ENCODE measurements at regions not wholly inside any gene's neighbourhood (a gene's known extent, or its start where the extent isn't known, plus 50 kb on each side); places are given as distances from the start of the nearest gene placed in this dataset.

GRCh38 chr9:84542554-84542953 is 127.0 kb upstream of the NTRK2 start:
- H3K36me3 ChIP-seq (ENCODE audit: control insufficient read depth in 2 of 4, insufficient read depth in 4 of 4, low read length in 3 of 4), result no peaks in the 10 kb centered on the region; a peak in 1 of 8 replicates
- H3K23me2 ChIP-seq (ENCODE audit: low read depth, low read length), result no peaks in the 10 kb centered on the region
- TF ChIP-seq KDM5A (IDR thresholded peaks at IDR 0.05; ENCODE audit: low read length) (no peak), CHD2 (IDR thresholded peaks at IDR 0.05; ENCODE audit: low read length) (no peak)
- TF ChIP-seq, protein P1, sequence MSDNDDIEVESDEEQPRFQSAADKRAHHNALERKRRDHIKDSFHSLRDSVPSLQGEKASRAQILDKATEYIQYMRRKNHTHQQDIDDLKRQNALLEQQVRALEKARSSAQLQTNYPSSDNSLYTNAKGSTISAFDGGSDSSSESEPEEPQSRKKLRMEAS (IDR thresholded peaks at IDR 0.05), result no peak
- no peak overlapping the region for H3K14ac ChIP-seq (ENCODE audit: insufficient read length)
- H3K56ac ChIP-seq (replicated peaks; ENCODE audit: insufficient read length, low read depth, low read length), result no peak overlapping the region
- H3K4me2 ChIP-seq (ENCODE audit: insufficient read depth in 1 of 2, low read depth in 2 of 2, low read length in 2 of 2), result no peak overlapping the region
- peaks cover 0 to 2% (median 0%) of the 10 kb centered on the region in 4 experiments; a peak in 3 of 7 replicates for H3K4me1 ChIP-seq (replicated peaks in 1 of 4; ENCODE audit: control insufficient read depth in 3 of 4, insufficient read depth in 4 of 4, low read length in 3 of 4)
- FAIRE-seq, result no peak
- H3K27ac ChIP-seq (ENCODE audit: low read depth, low read length), result no peak overlapping the region
- no peak overlapping the region for H3K4ac ChIP-seq (replicated peaks; ENCODE audit: insufficient read length, low read depth, low read length)
- H4K20me1 ChIP-seq (replicated peaks in 1 of 2; ENCODE audit: control insufficient read depth in 1 of 2, insufficient read depth in 2 of 2, low read length in 2 of 2), result no peaks in the 10 kb centered on the region
- no peaks in the 10 kb centered on the region; the same call in 1 of the 2 replicates for H3K79me1 ChIP-seq (ENCODE audit: low read depth, low read length)
- peak overlapping the region; percentile 46; the same call in 1 of the 2 replicates for H2BK15ac ChIP-seq (ENCODE audit: low read length)
- H3K79me2 ChIP-seq (ENCODE audit: control insufficient read depth in 1 of 2, insufficient read depth in 2 of 2, low read length in 2 of 2), result no peaks in the 10 kb centered on the region
- no peak overlapping the region for H4K8ac ChIP-seq (ENCODE audit: extremely low read depth, insufficient read depth, low read length)
- H3K23ac ChIP-seq (ENCODE audit: insufficient read length), result no peak overlapping the region
- H4K91ac ChIP-seq (replicated peaks; ENCODE audit: insufficient read length, low read length), result no peak overlapping the region
- H2AK5ac ChIP-seq (ENCODE audit: low read depth, low read length), result no peak overlapping the region
- no peak overlapping the region for H4K5ac ChIP-seq (ENCODE audit: insufficient read length, low read depth, low read length)
- H2BK120ac ChIP-seq (replicated peaks; ENCODE audit: low read depth, low read length), result no peak overlapping the region
- H3K9me3 ChIP-seq (ENCODE audit: insufficient read depth in 2 of 2, low read depth in 1 of 2, low read length in 1 of 2), result no peaks in the 10 kb centered on the region
- ChIA-PET POLR2A (ENCODE audit: partially characterized antibody) (no interaction called here), CTCF (ENCODE audit: partially characterized antibody) (interaction anchor here (0.8 to 1.1 kb wide), 3 partner anchors 14 to 111 kb away, joined by 3 read pairs; no protein-coding TSS in a partner anchor)
- H2BK5ac ChIP-seq (ENCODE audit: low read depth, low read length), result no peak overlapping the region
- WGBS, 2 experiments (ENCODE audit: extremely low coverage in 1 of 2, insufficient coverage in 1 of 2, insufficient read length in 1 of 2, insufficient replicate concordance in 2 of 2, low coverage in 1 of 2, low lambda C conversion rate in 2 of 2, missing lambda C conversion rate in 1 of 2), result 91% methylated on average over 3 of the region's 3 CpGs; no CpG with 5 or more reads in 1 of the 2 experiments
- no peak overlapping the region for H2BK20ac ChIP-seq (ENCODE audit: low read length)
- no peak for DNase-seq (ENCODE audit: low read depth in 1 of 2, low spot score in 2 of 2)
- no peaks in the 10 kb centered on the region for H3K27me3 ChIP-seq (replicated peaks in 1 of 4; ENCODE audit: control insufficient read depth in 3 of 4, extremely low read depth in 1 of 4, insufficient read depth in 3 of 4, low read length in 3 of 4)
- H3K9ac ChIP-seq (replicated peaks in 1 of 4; ENCODE audit: extremely low read depth in 1 of 4, low read depth in 3 of 4, low read length in 3 of 4), result no peak overlapping the region
- H3K4me3 ChIP-seq (ENCODE audit: extremely low read depth in 1 of 4, insufficient read depth in 2 of 4, low read depth in 3 of 4, low read length in 4 of 4), result no peak overlapping the region
- no peak overlapping the region for H3K18ac ChIP-seq (ENCODE audit: extremely low read depth, low read length)
- no peak overlapping the region for H2BK12ac ChIP-seq (ENCODE audit: low read depth, low read length)
- H2AFZ ChIP-seq (ENCODE audit: low read length), result peak overlapping the region; percentile 83

Data from H1 (cell line).